B cell (primary cell): ENCODE measurements at regions not wholly inside any gene's neighbourhood (a gene's known extent, or its start where the extent isn't known, plus 50 kb on each side); places are given as distances from the start of the nearest gene placed in this dataset.

Experiments
- EZH2 ChIP-seq: IDR thresholded peaks from 2 replicates; pipeline ENCODE4 v1.6.1; 2012; ENCODE audit warnings: borderline replicate concordance, low read depth, mild to moderate bottlenecking, moderate library complexity, low read length; ENCODE audit not compliant: insufficient read depth, poor library complexity, severe bottlenecking
- TF ChIP-seq, protein P1 (sequence below): fragments of 200-600 bp; IDR thresholded peaks from one replicate; pipeline ENCODE4 v1.8.0; 2022; ENCODE audit warnings: antibody characterized with exemption, mild to moderate bottlenecking

DNA sequence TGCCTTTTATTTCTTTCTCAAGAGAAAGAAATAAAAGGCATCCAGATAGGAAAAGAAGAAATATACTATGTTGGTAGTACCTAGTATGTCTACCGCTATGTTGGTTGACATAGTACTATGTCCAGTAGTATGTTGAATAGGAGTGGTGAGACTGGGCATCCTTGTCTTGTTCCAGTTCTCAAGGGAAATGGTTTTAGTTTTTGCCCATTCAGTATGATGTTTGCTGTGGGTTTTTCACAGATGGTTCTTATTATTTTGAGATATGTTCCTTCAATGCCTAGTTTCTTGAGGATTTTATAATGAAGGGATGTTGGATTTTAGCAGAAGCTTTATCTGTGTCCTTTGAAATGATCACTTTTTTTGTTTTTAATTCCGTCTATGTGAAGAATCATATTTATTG, 53.0 kb upstream of the CSNK1A1L start:
- TF ChIP-seq, protein P1, sequence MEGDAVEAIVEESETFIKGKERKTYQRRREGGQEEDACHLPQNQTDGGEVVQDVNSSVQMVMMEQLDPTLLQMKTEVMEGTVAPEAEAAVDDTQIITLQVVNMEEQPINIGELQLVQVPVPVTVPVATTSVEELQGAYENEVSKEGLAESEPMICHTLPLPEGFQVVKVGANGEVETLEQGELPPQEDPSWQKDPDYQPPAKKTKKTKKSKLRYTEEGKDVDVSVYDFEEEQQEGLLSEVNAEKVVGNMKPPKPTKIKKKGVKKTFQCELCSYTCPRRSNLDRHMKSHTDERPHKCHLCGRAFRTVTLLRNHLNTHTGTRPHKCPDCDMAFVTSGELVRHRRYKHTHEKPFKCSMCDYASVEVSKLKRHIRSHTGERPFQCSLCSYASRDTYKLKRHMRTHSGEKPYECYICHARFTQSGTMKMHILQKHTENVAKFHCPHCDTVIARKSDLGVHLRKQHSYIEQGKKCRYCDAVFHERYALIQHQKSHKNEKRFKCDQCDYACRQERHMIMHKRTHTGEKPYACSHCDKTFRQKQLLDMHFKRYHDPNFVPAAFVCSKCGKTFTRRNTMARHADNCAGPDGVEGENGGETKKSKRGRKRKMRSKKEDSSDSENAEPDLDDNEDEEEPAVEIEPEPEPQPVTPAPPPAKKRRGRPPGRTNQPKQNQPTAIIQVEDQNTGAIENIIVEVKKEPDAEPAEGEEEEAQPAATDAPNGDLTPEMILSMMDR = no peak
- TF ChIP-seq EZH2 = no peak
